Mucosa of stomach (tissue), 1 donor: ENCODE measurements at regions not wholly inside any gene's neighbourhood (a gene's known extent, or its start where the extent isn't known, plus 50 kb on each side); places are given as distances from the start of the nearest gene placed in this dataset.
"Not testable (repeated sequence)": the region's sequence is repeated elsewhere in the genome, so short reads cannot be mapped to it uniquely, and the experiment has no call there.

ENCODE experiments used
- H3K27me3 ChIP-seq: one replicate; pipeline ENCODE4 v1.7.0; 2013; ENCODE audit warnings: mild to moderate bottlenecking, low read length; ENCODE audit not compliant: control insufficient read depth, insufficient read depth
- H3K36me3 ChIP-seq: one replicate; pipeline ENCODE4 v1.7.0; 2013; ENCODE audit warnings: low read length; ENCODE audit not compliant: control insufficient read depth, insufficient read depth
- H3K4me1 ChIP-seq: one replicate; pipeline ENCODE4 v1.7.0; 2013; ENCODE audit warnings: mild to moderate bottlenecking, low read length; ENCODE audit not compliant: control insufficient read depth, insufficient read depth
- H3K4me3 ChIP-seq: one replicate; pipeline ENCODE4 v1.7.0; 2013; ENCODE audit warnings: low read length
- H3K9ac ChIP-seq: one replicate; pipeline ENCODE4 v1.7.0; 2013; ENCODE audit warnings: mild to moderate bottlenecking, low read length, moderate library complexity
- H3K9me3 ChIP-seq: one replicate; pipeline ENCODE4 v1.7.0; 2013; ENCODE audit warnings: mild to moderate bottlenecking, low read length, moderate library complexity; ENCODE audit not compliant: control insufficient read depth
- donor health status: Pancreatic carcinoma.

DNA sequence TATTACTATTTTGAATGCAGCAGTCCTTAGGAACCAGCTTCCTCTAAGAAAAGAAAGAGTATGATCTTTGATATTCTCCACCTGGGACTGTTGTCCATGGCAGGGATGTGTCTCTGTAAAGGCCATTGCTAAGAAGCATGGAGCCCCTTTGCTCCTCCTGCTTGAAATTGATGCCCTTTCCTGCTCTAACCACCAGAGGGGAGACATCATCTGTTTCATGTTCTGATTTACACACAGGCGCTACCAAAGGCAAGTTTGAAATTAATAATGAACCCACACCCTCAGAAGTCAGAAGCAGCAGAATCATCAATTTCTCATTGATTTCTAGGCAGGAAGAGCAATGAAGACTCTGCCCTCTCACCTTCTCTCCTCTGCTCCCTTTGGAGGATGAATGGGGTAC is 253.8 kb downstream of the RMST start:
- Histone ChIP-seq H3K36me3 (no peaks in the 10 kb centered on the region), H3K4me3 (no peak overlapping the region), H3K9ac (no peak overlapping the region), H3K4me1 (peaks cover 7% of the 10 kb centered on the region), H3K27me3 (no peaks in the 10 kb centered on the region), H3K9me3 (no peaks in the 10 kb centered on the region)

DNA sequence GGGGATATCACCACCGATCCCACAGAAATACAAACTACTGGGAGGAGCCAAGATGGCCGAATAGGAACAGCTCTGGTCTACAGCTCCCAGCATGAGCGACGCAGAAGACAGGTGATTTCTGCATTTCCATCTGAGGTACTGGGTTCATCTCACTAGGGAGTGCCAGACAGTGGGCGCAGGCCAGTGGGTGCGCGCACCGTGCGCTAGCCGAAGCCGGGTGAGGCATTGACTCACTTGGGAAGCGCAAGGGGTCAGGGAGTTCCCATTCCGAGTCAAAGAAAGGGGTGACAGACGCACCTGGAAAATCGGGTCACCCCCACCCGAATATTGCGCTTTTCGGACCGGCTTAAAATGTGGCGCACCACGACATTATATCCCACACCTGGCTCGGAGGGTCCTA is 261.2 kb downstream of the RMST start:
- H3K4me1 ChIP-seq, H3K36me3 ChIP-seq, H3K9ac ChIP-seq, H3K9me3 ChIP-seq, H3K4me3 ChIP-seq, H3K27me3 ChIP-seq: not testable (repeated sequence)

DNA sequence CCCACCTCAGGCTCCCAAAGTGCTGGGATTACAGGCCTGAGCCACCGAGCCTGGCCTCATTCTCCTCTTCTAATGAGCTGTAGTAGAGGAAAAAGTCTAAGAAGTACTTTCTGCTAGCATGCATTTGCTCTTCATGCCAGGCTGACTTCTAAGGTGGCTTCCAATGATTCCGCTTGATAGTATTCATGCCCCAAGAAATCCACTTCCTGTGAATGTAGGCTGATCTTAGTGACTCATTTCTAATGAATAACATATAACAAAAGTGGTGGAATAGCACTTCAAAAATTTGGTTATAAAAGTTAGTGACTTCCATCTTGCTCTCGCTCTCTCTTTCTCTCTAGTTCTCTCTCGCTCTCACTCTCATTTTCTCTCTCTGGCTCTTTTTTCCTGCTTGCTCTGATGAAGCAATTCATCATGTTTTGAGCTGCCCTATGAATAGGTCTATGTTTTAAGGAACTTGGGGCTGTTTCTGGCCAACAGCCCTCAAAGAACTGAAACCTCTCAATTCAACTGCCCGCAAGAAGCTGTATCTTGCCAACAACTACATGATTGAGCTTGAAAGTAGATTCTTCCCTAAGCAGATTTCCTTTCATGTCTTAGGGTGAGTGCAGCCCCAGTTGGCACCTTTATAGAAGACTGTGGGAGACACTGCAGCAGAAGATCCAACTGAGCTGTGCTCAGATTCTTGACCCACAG is 282.9 kb downstream of the RMST start:
- Histone ChIP-seq H3K9me3 (no peaks in the 10 kb centered on the region), H3K4me3 (no peak overlapping the region), H3K27me3 (no peaks in the 10 kb centered on the region), H3K9ac (no peak overlapping the region), H3K36me3 (no peaks in the 10 kb centered on the region), H3K4me1 (no peaks in the 10 kb centered on the region)

DNA sequence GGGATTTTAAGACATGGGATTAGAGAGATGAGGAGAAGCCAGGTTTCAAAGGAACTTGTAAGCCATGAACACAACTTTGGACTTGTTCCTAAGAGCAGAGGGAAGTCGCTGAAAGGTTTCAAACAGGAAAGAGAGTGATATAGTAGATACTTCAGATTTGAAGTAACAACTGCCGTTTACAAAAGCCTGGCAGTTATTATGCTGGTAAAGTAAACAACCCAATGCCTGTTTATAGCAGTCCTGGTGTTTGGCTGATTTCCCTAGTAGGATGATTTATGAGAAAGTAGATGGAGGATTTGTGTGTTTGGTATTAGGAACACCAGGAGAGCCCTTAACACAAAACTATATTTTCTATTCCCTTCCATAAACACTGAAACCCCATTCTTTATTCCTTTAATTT is 285.7 kb downstream of the RMST start:
- Histone ChIP-seq H3K36me3 (no peaks in the 10 kb centered on the region), H3K4me3 (no peak overlapping the region), H3K27me3 (no peaks in the 10 kb centered on the region), H3K9me3 (no peaks in the 10 kb centered on the region), H3K4me1 (no peaks in the 10 kb centered on the region), H3K9ac (no peak overlapping the region)

DNA sequence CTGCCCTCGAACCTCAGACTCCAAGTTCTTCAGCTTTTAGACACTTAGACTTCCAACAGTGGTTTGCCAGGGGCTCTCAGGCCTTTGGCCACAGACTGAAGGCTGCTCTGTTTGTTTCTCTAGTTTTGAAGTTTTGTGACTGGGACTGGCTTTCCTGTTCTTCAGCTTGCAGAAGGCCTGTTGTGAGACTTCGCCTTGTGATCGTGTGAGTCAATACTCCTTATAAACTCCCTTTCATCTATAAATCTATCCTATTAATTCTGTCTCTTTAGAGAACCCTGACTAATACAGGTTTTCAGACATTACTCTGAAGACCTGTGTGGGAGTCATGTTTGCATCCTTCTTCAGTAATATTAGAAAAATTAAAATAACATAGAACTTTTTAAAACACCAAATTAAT is 289.1 kb downstream of the RMST start:
- Histone ChIP-seq H3K9ac (no peak overlapping the region), H3K4me1 (no peaks in the 10 kb centered on the region), H3K4me3 (no peak overlapping the region), H3K36me3 (no peaks in the 10 kb centered on the region), H3K27me3 (no peaks in the 10 kb centered on the region), H3K9me3 (no peaks in the 10 kb centered on the region)

DNA sequence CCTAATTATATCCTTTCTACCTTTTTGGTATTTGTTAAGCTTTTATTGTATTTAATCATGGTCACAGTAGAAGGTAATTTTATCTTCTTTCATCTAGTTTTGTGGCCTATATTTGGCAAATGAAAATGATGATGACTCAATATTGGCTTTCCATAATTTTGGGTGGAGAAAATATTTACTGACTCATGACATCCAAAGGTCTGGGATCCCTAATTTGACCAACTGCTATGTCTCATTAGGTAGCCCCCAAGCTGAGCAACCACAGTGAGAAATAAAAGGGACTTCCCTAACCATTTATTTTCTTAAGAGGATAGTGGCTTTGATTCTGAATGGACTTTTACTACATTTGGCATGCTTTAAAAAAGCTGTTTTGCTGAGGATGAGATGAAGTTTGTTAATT is 289.5 kb downstream of the RMST start:
- H3K4me3 ChIP-seq, result no peak overlapping the region
- no peak overlapping the region for H3K9ac ChIP-seq
- H3K9me3 ChIP-seq, result no peaks in the 10 kb centered on the region
- no peaks in the 10 kb centered on the region for H3K4me1 ChIP-seq
- no peaks in the 10 kb centered on the region for H3K36me3 ChIP-seq
- H3K27me3 ChIP-seq, result no peaks in the 10 kb centered on the region

DNA sequence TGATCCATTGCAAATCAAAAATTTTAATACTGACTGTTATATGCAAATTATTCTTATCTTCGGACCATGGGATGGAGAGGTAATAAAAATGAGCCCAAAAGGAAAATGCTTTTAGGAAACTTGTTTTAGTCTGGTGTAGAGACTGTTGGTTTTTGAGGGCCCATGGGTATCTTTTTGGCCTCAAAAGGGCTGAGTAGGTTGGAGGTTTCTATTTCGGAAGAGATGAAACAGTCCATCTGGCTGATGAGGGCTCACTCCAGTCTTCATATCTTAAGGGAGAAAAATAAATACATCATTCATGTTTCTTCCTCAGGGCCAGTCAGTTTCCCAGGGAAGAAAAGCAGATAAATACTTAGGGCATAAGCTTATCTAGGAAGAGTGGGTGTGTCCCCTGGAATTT is 290.7 kb downstream of the RMST start:
- Histone ChIP-seq H3K36me3 (no peaks in the 10 kb centered on the region), H3K4me1 (no peaks in the 10 kb centered on the region), H3K9me3 (no peaks in the 10 kb centered on the region), H3K9ac (no peak overlapping the region), H3K27me3 (no peaks in the 10 kb centered on the region), H3K4me3 (no peak overlapping the region)

DNA sequence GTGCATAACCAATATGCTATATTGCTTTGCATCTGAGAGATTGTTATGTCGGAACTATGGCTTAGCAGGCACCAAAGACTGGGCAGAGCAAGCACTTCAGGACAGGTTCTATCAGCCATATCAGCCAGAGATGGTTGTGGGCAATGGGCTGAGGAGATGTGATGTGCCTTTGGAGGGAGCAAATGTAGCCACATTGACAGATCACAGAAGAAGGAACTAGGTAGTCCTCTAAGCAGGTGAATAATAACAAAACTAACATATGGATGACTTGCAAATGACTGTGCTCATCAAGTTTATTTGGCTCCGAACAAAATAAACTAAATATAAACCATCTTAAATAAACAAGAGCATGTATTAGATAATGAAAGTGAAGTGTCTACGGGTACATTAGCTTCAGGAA is 291.7 kb downstream of the RMST start:
- no peaks in the 10 kb centered on the region for H3K4me1 ChIP-seq
- no peak overlapping the region for H3K4me3 ChIP-seq
- no peaks in the 10 kb centered on the region for H3K36me3 ChIP-seq
- no peaks in the 10 kb centered on the region for H3K27me3 ChIP-seq
- no peaks in the 10 kb centered on the region for H3K9me3 ChIP-seq
- no peak overlapping the region for H3K9ac ChIP-seq

DNA sequence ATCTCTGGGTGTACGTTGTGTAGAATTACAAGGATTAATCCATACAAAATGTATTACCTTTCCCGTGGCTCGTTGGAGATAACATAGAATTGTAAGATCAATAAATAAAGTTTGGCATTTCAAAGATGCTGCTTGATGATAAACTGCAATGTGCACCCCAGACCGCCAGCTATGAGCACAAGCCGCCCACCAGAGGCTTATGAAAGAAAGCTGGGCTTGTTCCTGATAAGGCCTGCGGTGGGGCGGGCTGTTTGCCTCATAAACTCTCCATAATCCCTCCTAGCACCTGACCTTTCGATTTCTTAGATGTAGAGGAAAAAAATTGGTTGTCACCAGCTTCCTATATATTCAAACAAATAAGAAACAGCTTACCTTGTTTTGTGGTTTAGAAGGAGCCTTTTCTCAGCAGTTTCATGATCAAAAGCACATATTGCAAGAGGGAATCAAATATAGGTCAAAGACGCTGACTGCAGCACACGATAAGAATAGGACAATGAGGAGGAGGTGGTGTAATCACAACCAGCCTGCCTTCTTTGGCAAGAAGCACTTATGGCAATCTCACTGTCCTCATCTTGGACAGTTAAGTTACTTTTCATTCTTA is 293.6 kb downstream of the RMST start:
- no peaks in the 10 kb centered on the region for H3K27me3 ChIP-seq
- no peaks in the 10 kb centered on the region for H3K4me1 ChIP-seq
- no peaks in the 10 kb centered on the region for H3K9me3 ChIP-seq
- no peaks in the 10 kb centered on the region for H3K36me3 ChIP-seq
- H3K9ac ChIP-seq, result no peak overlapping the region
- no peak overlapping the region for H3K4me3 ChIP-seq

DNA sequence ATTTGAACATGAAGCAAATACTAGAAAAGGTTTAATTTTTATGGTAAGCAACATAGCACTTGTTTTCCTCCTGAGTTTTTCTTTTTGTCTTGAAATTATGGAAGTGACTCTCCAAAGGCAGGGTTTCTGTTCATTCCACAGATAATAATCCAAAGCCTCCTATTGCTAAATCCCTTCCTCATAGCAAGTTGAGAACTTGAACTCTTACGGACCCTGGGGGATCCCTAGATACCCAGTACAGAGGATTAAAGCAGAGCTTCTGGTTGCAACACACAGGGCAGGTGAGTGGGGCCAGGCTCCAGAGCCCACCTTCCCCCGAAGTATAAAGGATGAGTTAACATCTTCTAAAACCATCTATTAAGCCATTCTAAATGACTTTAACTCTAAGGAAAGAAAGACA is 294.1 kb downstream of the RMST start:
- Histone ChIP-seq H3K36me3 (no peaks in the 10 kb centered on the region), H3K4me1 (no peaks in the 10 kb centered on the region), H3K9ac (no peak overlapping the region), H3K9me3 (no peaks in the 10 kb centered on the region), H3K4me3 (no peak overlapping the region), H3K27me3 (no peaks in the 10 kb centered on the region)

DNA sequence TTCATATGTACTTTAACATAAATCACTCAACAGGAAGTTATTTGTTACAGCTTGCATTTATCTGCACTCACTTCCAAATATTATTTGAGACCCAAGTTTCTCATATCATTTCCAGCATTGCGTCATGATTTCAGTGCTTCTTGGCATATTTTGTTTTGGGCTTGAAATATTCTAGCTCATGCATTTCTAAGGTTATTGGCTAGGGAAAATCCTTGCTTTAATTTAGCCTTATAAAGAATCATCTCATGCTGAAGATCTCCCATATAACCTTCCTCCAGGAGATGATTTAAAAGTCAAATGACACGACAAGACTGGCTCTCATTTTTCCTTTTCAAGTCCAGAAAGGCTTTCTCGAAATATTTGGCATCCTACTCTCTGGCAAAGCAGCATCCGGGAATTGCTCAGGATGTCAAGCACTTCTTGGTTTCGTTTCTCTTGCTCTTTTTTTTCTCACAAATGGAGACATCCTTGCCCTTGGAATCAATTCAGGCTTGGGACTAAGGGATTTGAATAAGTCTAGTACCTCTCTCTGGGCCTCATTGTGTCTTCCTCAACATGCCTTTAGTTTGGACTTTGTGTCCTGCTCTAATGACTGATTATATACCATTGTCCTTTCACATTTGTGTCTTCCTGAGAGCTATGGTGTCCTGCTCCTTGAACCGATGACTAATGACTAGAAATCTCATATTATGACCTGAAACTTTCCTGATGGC is 295.0 kb downstream of the RMST start:
- H3K4me3 ChIP-seq, result no peak overlapping the region
- H3K36me3 ChIP-seq, result no peaks in the 10 kb centered on the region

DNA sequence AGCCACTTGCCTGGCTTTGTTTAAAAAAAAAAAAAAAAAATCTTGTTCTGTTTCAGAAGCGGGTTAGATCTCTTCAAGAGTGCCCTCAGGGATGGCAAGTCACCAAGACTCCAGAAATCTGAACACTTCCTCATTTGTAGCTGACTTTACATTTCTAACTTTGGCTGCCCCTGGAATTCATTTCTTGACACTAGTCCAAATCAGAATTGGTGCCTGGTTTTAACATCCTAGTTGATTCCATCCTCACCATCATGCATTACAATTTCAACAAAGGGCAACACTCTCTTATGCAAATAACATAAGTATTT is 295.5 kb downstream of the RMST start:
- no peaks in the 10 kb centered on the region for H3K9me3 ChIP-seq
- H3K9ac ChIP-seq, result no peak overlapping the region
- no peaks in the 10 kb centered on the region for H3K27me3 ChIP-seq
- no peaks in the 10 kb centered on the region for H3K36me3 ChIP-seq
- no peaks in the 10 kb centered on the region for H3K4me1 ChIP-seq
- H3K4me3 ChIP-seq, result no peak overlapping the region

More for the DNA sequence above, 295.0 kb downstream of the RMST start:
- H3K27me3 ChIP-seq, result no peaks in the 10 kb centered on the region
- no peaks in the 10 kb centered on the region for H3K4me1 ChIP-seq
- H3K9ac ChIP-seq, result no peak overlapping the region
- H3K9me3 ChIP-seq, result no peaks in the 10 kb centered on the region
